ENCODE measurements at regions not wholly inside any gene's neighbourhood (a gene's known extent, or its start where the extent isn't known, plus 50 kb on each side); places are given as distances from the start of the nearest gene placed in this dataset.

- TF ChIP-seq CTCF (conservative IDR thresholded peaks at IDR 0.05; ENCODE audit: low read depth in 2 of 2) (no peak), ZNF114 (CRISPR knock-in tag; IDR thresholded peaks at IDR 0.05) (no peak), ETS1 (IDR thresholded peaks at IDR 0.05) (no peak), ZNF331 (CRISPR knock-in tag; IDR thresholded peaks at IDR 0.05; ENCODE audit: low read depth) (no peak), CREB1 (CRISPR knock-in tag; IDR thresholded peaks at IDR 0.05; ENCODE audit: low read depth) (no peak), REST (IDR thresholded peaks at IDR 0.05; ENCODE audit: unreplicated experiment) (no peak), EZH2 (IDR thresholded peaks at IDR 0.05; ENCODE audit: low read depth, unreplicated experiment) (no peak)
These were observed 126.6 kb downstream of the AXIN2 start (continued) for GRCh38 chr17:65434878-65435277.

GRCh38 chr17:65434251-65434650, 127.2 kb downstream of the AXIN2 start:
- Histone ChIP-seq H2AFZ (no peak overlapping the region), H3K4me1 (ENCODE audit: insufficient read depth) (no peaks in the 10 kb centered on the region), H3K4me3 (no peak overlapping the region), H3K79me2 (replicated peaks; ENCODE audit: insufficient read depth) (no peaks in the 10 kb centered on the region), H4K20me1 (replicated peaks; ENCODE audit: insufficient read depth) (no peaks in the 10 kb centered on the region), H3F3A (replicated peaks; ENCODE audit: low read depth) (no peaks in the 10 kb centered on the region), H3K9me2 (ENCODE audit: insufficient read depth) (no peaks in the 10 kb centered on the region; the same call in 1 of the 2 replicates), H3K27ac (ENCODE audit: low read depth) (no peak overlapping the region), H3K4me2 (no peak overlapping the region), H3K27me3 (ENCODE audit: insufficient read depth) (no peaks in the 10 kb centered on the region), H3K36me3 (ENCODE audit: insufficient read depth) (no peaks in the 10 kb centered on the region)
- peaks cover 16% of the 10 kb centered on the region; the same call in 2 of the 3 replicates for H3K9me3 Mint-ChIP-seq
- no peaks in the 10 kb centered on the region for H3K4me1 Mint-ChIP-seq
- DNase-seq (ENCODE audit: low spot score) (no peak), ATAC-seq (no peak)
- H3K27ac Mint-ChIP-seq, result no peak overlapping the region
- H3K27me3 Mint-ChIP-seq (ENCODE audit: insufficient read depth, low read depth, poor library complexity), result peaks cover 2% of the 10 kb centered on the region
- H3K36me3 Mint-ChIP-seq (ENCODE audit: low read depth), result no peaks in the 10 kb centered on the region
- no peak overlapping the region for H3K4me3 Mint-ChIP-seq
- TF ChIP-seq CTCF (conservative IDR thresholded peaks at IDR 0.05; ENCODE audit: low read depth in 2 of 2), result no peak
- no peak for TF ChIP-seq EZH2phosphoT487 (IDR thresholded peaks at IDR 0.05; ENCODE audit: unreplicated experiment)
- TF ChIP-seq STAT1 (IDR thresholded peaks at IDR 0.05; ENCODE audit: unreplicated experiment), result no peak
- no peak for TF ChIP-seq NANOG (IDR thresholded peaks at IDR 0.05; ENCODE audit: borderline replicate concordance)
- no peak for TF ChIP-seq CREB1 (CRISPR knock-in tag; IDR thresholded peaks at IDR 0.05; ENCODE audit: low read depth)
